OCI-LY7 (cell line): ENCODE measurements at regions not wholly inside any gene's neighbourhood (a gene's known extent, or its start where the extent isn't known, plus 50 kb on each side); places are given as distances from the start of the nearest gene placed in this dataset.

Source experiments
- EZH2phosphoT487 ChIP-seq: fragments of 200-600 bp; sonication (generic); IDR thresholded peaks from 2 replicates; pipeline ENCODE4 v1.6.1; 2018; ENCODE audit warnings: low read depth, borderline replicate concordance, mild to moderate bottlenecking, mixed run types, antibody characterized with exemption, low read length, moderate library complexity, mixed read lengths
- TF ChIP-seq, protein P1 (sequence below): fragments of 200-600 bp; sonication (generic); conservative IDR thresholded peaks from 2 replicates; pipeline ENCODE4 v1.5.1; 2014; ENCODE audit warnings: mild to moderate bottlenecking, antibody characterized with exemption, low read length, moderate library complexity, mixed read lengths

DNA sequence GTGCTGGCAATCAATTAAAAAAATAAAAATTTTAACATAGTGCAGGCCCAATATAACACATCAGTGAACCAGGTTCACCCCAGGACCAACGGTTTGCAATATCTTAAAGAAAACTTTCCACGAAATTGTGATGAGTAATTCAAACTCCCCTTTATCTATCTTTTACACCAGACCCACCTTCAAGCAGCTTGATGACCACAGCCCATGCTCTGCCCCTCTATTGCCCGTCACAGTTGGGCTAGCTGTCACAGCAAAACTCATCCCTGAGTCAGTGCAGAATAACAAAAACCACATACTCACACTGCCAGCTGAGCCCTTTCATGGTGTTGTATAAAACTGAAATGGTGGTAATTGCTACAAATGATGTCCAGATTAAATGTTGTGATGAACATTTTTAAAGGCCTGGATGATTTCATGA, 112.5 kb upstream of the CREB1 start:
- no peak for TF ChIP-seq EZH2phosphoT487
- TF ChIP-seq, protein P1, sequence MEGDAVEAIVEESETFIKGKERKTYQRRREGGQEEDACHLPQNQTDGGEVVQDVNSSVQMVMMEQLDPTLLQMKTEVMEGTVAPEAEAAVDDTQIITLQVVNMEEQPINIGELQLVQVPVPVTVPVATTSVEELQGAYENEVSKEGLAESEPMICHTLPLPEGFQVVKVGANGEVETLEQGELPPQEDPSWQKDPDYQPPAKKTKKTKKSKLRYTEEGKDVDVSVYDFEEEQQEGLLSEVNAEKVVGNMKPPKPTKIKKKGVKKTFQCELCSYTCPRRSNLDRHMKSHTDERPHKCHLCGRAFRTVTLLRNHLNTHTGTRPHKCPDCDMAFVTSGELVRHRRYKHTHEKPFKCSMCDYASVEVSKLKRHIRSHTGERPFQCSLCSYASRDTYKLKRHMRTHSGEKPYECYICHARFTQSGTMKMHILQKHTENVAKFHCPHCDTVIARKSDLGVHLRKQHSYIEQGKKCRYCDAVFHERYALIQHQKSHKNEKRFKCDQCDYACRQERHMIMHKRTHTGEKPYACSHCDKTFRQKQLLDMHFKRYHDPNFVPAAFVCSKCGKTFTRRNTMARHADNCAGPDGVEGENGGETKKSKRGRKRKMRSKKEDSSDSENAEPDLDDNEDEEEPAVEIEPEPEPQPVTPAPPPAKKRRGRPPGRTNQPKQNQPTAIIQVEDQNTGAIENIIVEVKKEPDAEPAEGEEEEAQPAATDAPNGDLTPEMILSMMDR = no peak
